ENCODE measurements at regions not wholly inside any gene's neighbourhood (a gene's known extent, or its start where the extent isn't known, plus 50 kb on each side); places are given as distances from the start of the nearest gene placed in this dataset.
A peak's percentile ranks its signal among the peaks of the same experiment; 100 is the strongest.

- DNase-seq, result peak in 1 of 2 donors; percentile 8
- Histone ChIP-seq H3K4me1 (no peaks in the 10 kb centered on the region), H3K27me3 (no peaks in the 10 kb centered on the region), H3K27ac (no peak overlapping the region), H3K4me3 (no peak overlapping the region), H3K9me3 (no peaks in the 10 kb centered on the region), H3K36me3 (no peaks in the 10 kb centered on the region)
- no peak for ATAC-seq (ENCODE audit: low FRiP score in 2 of 2)
- no peak for TF ChIP-seq EP300 (IDR thresholded peaks at IDR 0.05)
- TF ChIP-seq CTCF (IDR thresholded peaks at IDR 0.05), result no peak
- no peak for TF ChIP-seq POLR2A (IDR thresholded peaks at IDR 0.05)
- no peak for TF ChIP-seq POLR2AphosphoS5 (IDR thresholded peaks at IDR 0.05)
- 94 to 96% methylated on average over 18 of the region's 18 CpGs for WGBS, 2 donors
Measured at GRCh38 chr11:81421251-81421860, 1312.3 kb downstream of the FAM181B start.

GRCh38 chr11:81420668-81421250 lies 1312.9 kb downstream of the FAM181B start:
- Histone ChIP-seq H3K4me1 (no peaks in the 10 kb centered on the region), H3K36me3 (no peaks in the 10 kb centered on the region), H3K9me3 (no peaks in the 10 kb centered on the region), H3K4me3 (no peak overlapping the region), H3K27ac (no peak overlapping the region), H3K27me3 (no peaks in the 10 kb centered on the region)
- WGBS, 2 donors, result 74 to 78% methylated on average over 3 of the region's 3 CpGs
- DNase-seq (no peak), ATAC-seq (ENCODE audit: low FRiP score in 2 of 2) (no peak)
- TF ChIP-seq POLR2A (IDR thresholded peaks at IDR 0.05) (no peak), CTCF (IDR thresholded peaks at IDR 0.05) (no peak), POLR2AphosphoS5 (IDR thresholded peaks at IDR 0.05) (no peak), EP300 (IDR thresholded peaks at IDR 0.05) (no peak)

GRCh38 chr11:81397316-81397715 lies 1336.3 kb downstream of the FAM181B start:
- Histone ChIP-seq H3K27me3 (no peaks in the 10 kb centered on the region), H3K4me3 (no peak overlapping the region), H3K27ac (no peak overlapping the region), H3K9me3 (no peaks in the 10 kb centered on the region), H3K36me3 (no peaks in the 10 kb centered on the region), H3K4me1 (no peaks in the 10 kb centered on the region)
- WGBS, 2 donors, result 37 to 42% methylated on average over 2 of the region's 2 CpGs
- DNase-seq (no peak), ATAC-seq (ENCODE audit: low FRiP score in 2 of 2) (no peak)
- no peak for TF ChIP-seq POLR2A (IDR thresholded peaks at IDR 0.05)

- no peaks in the 10 kb centered on the region for H3K36me3 ChIP-seq
- no peak overlapping the region for H3K4me3 ChIP-seq
- TF ChIP-seq EP300 (IDR thresholded peaks at IDR 0.05) (no peak), POLR2A (IDR thresholded peaks at IDR 0.05) (no peak), CTCF (IDR thresholded peaks at IDR 0.05) (no peak), POLR2AphosphoS5 (IDR thresholded peaks at IDR 0.05) (no peak)
- DNase-seq, result no peak
- H3K4me1 ChIP-seq, result no peaks in the 10 kb centered on the region
- no peak for ATAC-seq (ENCODE audit: low FRiP score in 2 of 2)
- H3K27ac ChIP-seq, result no peak overlapping the region
- H3K27me3 ChIP-seq, result no peaks in the 10 kb centered on the region
- WGBS, 2 donors, result 32 to 36% methylated on average over 2 of the region's 2 CpGs
- no peaks in the 10 kb centered on the region for H3K9me3 ChIP-seq
Measured at GRCh38 chr11:81394311-81394710, 1339.4 kb downstream of the FAM181B start.

- H3K4me3 ChIP-seq, result no peak overlapping the region
- H3K4me1 ChIP-seq, result no peaks in the 10 kb centered on the region
- no peaks in the 10 kb centered on the region for H3K9me3 ChIP-seq
- WGBS, 2 donors, result 68 to 73% methylated on average over 3 of the region's 3 CpGs
- H3K36me3 ChIP-seq, result no peaks in the 10 kb centered on the region
- no peak overlapping the region for H3K27ac ChIP-seq
- DNase-seq, result no peak
- no peaks in the 10 kb centered on the region for H3K27me3 ChIP-seq
- TF ChIP-seq EP300 (IDR thresholded peaks at IDR 0.05) (no peak), POLR2A (IDR thresholded peaks at IDR 0.05) (no peak), CTCF (IDR thresholded peaks at IDR 0.05) (no peak), POLR2AphosphoS5 (IDR thresholded peaks at IDR 0.05) (no peak)
- ATAC-seq (ENCODE audit: low FRiP score in 2 of 2), result no peak
Measured at GRCh38 chr11:81388326-81388725, 1345.3 kb downstream of the FAM181B start.
